Neural crest cell (in vitro differentiated cells): ENCODE measurements at regions not wholly inside any gene's neighbourhood (a gene's known extent, or its start where the extent isn't known, plus 50 kb on each side); places are given as distances from the start of the nearest gene placed in this dataset.

Source experiments
- DNase-seq: peaks from one replicate; pipeline ENCODE4 v3.0.0; 2021; ENCODE audit warnings: low read depth, mixed read lengths, low spot score
- H3K27ac Mint-ChIP-seq: one replicate; pipeline ENCODE4 v1.8.0; 2021; ENCODE audit warnings: mild to moderate bottlenecking, mixed read lengths; ENCODE audit not compliant: unreplicated experiment
- H3K27me3 Mint-ChIP-seq: 2 replicates; pipeline ENCODE4 v1.8.0; 2021; ENCODE audit warnings: low read depth, mild to moderate bottlenecking, mixed read lengths
- H3K36me3 Mint-ChIP-seq: 2 replicates; pipeline ENCODE4 v1.8.0; 2021; ENCODE audit warnings: low read depth, mild to moderate bottlenecking, mixed read lengths
- H3K4me1 Mint-ChIP-seq: 2 replicates; pipeline ENCODE4 v1.8.0; 2021; ENCODE audit warnings: mixed read lengths
- H3K4me3 Mint-ChIP-seq: one replicate; pipeline ENCODE4 v1.8.0; 2021; ENCODE audit warnings: mild to moderate bottlenecking, mixed read lengths
- H3K9me3 Mint-ChIP-seq: 2 replicates; pipeline ENCODE4 v1.8.0; 2021; ENCODE audit warnings: mixed read lengths
- CTCF ChIP-seq: fragments of 200-600 bp; sonication (generic); conservative IDR thresholded peaks from 2 replicates; pipeline ENCODE4 v1.5.0; 2021; ENCODE audit warnings: antibody characterized with exemption, mild to moderate bottlenecking

- Mint-ChIP-seq H3K4me1 (no peaks in the 10 kb centered on the region), H3K27me3 (peaks cover 2% of the 10 kb centered on the region), H3K36me3 (no peaks in the 10 kb centered on the region), H3K27ac (no peak overlapping the region), H3K9me3 (peaks cover 5% of the 10 kb centered on the region), H3K4me3 (no peak overlapping the region)
- TF ChIP-seq CTCF = no peak
- no peak for DNase-seq
Observed at GRCh38 chr7:142477079-142477651, 219.3 kb upstream of the PRSS58 start.

GRCh38 chr7:142476077-142476476, 218.2 kb upstream of the PRSS58 start:
- Mint-ChIP-seq H3K36me3 (no peaks in the 10 kb centered on the region), H3K27me3 (peaks cover 5% of the 10 kb centered on the region), H3K4me1 (no peaks in the 10 kb centered on the region), H3K27ac (no peak overlapping the region), H3K4me3 (no peak overlapping the region), H3K9me3 (peaks cover 7% of the 10 kb centered on the region)
- no peak for DNase-seq
- TF ChIP-seq CTCF = no peak

GRCh38 chr7:142471820-142472219, 214.0 kb upstream of the PRSS58 start:
- Mint-ChIP-seq H3K9me3 (peaks cover 2% of the 10 kb centered on the region), H3K27me3 (peaks cover 2% of the 10 kb centered on the region)

GRCh38 chr7:142470544-142470830, 212.6 kb upstream of the PRSS58 start:
- TF ChIP-seq CTCF = no peak
- Mint-ChIP-seq H3K27ac (no peak overlapping the region), H3K27me3 (peaks cover 2% of the 10 kb centered on the region), H3K36me3 (no peaks in the 10 kb centered on the region), H3K4me1 (no peaks in the 10 kb centered on the region), H3K9me3 (peaks cover 2% of the 10 kb centered on the region), H3K4me3 (no peak overlapping the region)
- DNase-seq = no peak

More at GRCh38 chr7:142471820-142472219, 214.0 kb upstream of the PRSS58 start:
- Mint-ChIP-seq H3K4me1 (no peaks in the 10 kb centered on the region), H3K36me3 (no peaks in the 10 kb centered on the region), H3K27ac (no peak overlapping the region), H3K4me3 (no peak overlapping the region)
- TF ChIP-seq CTCF = no peak
- DNase-seq = no peak

- Mint-ChIP-seq H3K4me3 (no peak overlapping the region), H3K4me1 (no peaks in the 10 kb centered on the region), H3K9me3 (peaks cover 2% of the 10 kb centered on the region), H3K27me3 (peaks cover 2% of the 10 kb centered on the region), H3K27ac (no peak overlapping the region), H3K36me3 (no peaks in the 10 kb centered on the region)
- no peak for TF ChIP-seq CTCF
- DNase-seq = no peak
Observed at GRCh38 chr7:142469696-142470543, 212.1 kb upstream of the PRSS58 start.
